Sigmoid colon (tissue), 4 donors: ENCODE measurements at regions not wholly inside any gene's neighbourhood (a gene's known extent, or its start where the extent isn't known, plus 50 kb on each side); places are given as distances from the start of the nearest gene placed in this dataset.

ENCODE experiments used
- EP300 ChIP-seq, 4 donors: sonication (generic); formaldehyde crosslinking; IDR thresholded peaks; one replicate each; pipeline ENCODE4 v1.6.1; 2017; ENCODE audit warnings: antibody characterized with exemption in 4 of 4
- POLR2A ChIP-seq, 2 donors: fragments of 450-650 bp; IDR thresholded peaks; one replicate each; pipeline ENCODE4 v1.6.1; 2016; ENCODE audit warnings: antibody characterized with exemption in 2 of 2, mild to moderate bottlenecking in 2 of 2, moderate library complexity in 2 of 2
- POLR2AphosphoS5 ChIP-seq, 4 donors: sonication (generic); formaldehyde crosslinking; IDR thresholded peaks; one replicate each; pipeline ENCODE4 v1.6.1; 2017; ENCODE audit warnings: antibody characterized with exemption in 4 of 4
- TF ChIP-seq, protein P1 (sequence below), 4 experiments: fragments of 450-650 bp in 3 of 4; fragments of 200-600 bp in 1 of 4; IDR thresholded peaks; one replicate each; pipeline ENCODE4 v1.5.1; 2016 to 2019; ENCODE audit warnings: antibody characterized with exemption in 4 of 4, mild to moderate bottlenecking in 3 of 4, moderate library complexity in 2 of 4

DNA sequence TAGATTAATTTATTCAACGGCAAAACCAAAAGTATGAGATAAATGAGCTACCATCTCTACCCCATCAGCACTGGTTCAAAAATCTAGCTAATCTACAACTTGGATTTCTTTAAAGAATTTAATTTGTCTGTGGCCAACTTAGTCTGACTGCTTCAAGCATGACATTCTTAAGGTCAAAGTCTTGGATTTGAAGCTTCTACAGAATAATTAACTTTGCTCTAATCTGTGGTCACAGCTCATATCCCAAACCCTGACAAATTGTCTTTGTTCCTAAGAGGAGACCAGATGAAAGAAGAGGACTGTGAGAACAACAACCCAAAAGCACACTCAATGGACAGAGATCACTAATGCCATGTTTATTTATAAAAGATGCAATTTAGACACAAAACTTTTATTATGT, 166.9 kb upstream of the EPHA7 start:
- TF ChIP-seq POLR2A (IDR thresholded peaks at IDR 0.05) (no peak), EP300 (IDR thresholded peaks at IDR 0.05) (no peak), POLR2AphosphoS5 (IDR thresholded peaks at IDR 0.05) (no peak)
- TF ChIP-seq, protein P1, sequence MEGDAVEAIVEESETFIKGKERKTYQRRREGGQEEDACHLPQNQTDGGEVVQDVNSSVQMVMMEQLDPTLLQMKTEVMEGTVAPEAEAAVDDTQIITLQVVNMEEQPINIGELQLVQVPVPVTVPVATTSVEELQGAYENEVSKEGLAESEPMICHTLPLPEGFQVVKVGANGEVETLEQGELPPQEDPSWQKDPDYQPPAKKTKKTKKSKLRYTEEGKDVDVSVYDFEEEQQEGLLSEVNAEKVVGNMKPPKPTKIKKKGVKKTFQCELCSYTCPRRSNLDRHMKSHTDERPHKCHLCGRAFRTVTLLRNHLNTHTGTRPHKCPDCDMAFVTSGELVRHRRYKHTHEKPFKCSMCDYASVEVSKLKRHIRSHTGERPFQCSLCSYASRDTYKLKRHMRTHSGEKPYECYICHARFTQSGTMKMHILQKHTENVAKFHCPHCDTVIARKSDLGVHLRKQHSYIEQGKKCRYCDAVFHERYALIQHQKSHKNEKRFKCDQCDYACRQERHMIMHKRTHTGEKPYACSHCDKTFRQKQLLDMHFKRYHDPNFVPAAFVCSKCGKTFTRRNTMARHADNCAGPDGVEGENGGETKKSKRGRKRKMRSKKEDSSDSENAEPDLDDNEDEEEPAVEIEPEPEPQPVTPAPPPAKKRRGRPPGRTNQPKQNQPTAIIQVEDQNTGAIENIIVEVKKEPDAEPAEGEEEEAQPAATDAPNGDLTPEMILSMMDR (IDR thresholded peaks at IDR 0.05): no peak
